ENCODE measurements at regions not wholly inside any gene's neighbourhood (a gene's known extent, or its start where the extent isn't known, plus 50 kb on each side); places are given as distances from the start of the nearest gene placed in this dataset.
"Not testable (repeated sequence)": the region's sequence is repeated elsewhere in the genome, so short reads cannot be mapped to it uniquely, and the experiment has no call there.

- in situ Hi-C loops (cut with HindIII; ENCODE audit: low sequenced_read_pairs) = no loop called here
- TF ChIP-seq CTCF (IDR thresholded peaks at IDR 0.05; ENCODE audit: low read depth, low read length, missing control alignments) = no peak
- no peak overlapping the region for H3K4me3 ChIP-seq (ENCODE audit: low read depth, low read length)
- DNase-seq (ENCODE audit: low read depth) = no peak
These were observed 542.5 kb upstream of the PTGER4 start for GRCh38 chr5:40137223-40137622.

- DNase-seq (ENCODE audit: low read depth) = no peak
- H3K4me3 ChIP-seq (ENCODE audit: low read depth, low read length) = no peak overlapping the region
- in situ Hi-C loops (cut with HindIII; ENCODE audit: low sequenced_read_pairs) = no loop called here
- TF ChIP-seq CTCF (IDR thresholded peaks at IDR 0.05; ENCODE audit: low read depth, low read length, missing control alignments) = no peak
These were observed 544.7 kb upstream of the PTGER4 start for GRCh38 chr5:40134883-40135520.

- no peak overlapping the region for H3K4me3 ChIP-seq (ENCODE audit: low read depth, low read length)
- DNase-seq (ENCODE audit: low read depth) = no peak
- in situ Hi-C loops (cut with HindIII; ENCODE audit: low sequenced_read_pairs) = no loop called here
- TF ChIP-seq CTCF (IDR thresholded peaks at IDR 0.05; ENCODE audit: low read depth, low read length, missing control alignments) = no peak
These were observed 555.3 kb upstream of the PTGER4 start for GRCh38 chr5:40124367-40124766.

GRCh38 chr5:40121236-40121635 is 558.5 kb upstream of the PTGER4 start:
- H3K4me3 ChIP-seq (ENCODE audit: low read depth, low read length) = no peak overlapping the region
- in situ Hi-C loops (cut with HindIII; ENCODE audit: low sequenced_read_pairs) = no loop called here
- DNase-seq (ENCODE audit: low read depth) = no peak
- TF ChIP-seq CTCF (IDR thresholded peaks at IDR 0.05; ENCODE audit: low read depth, low read length, missing control alignments) = no peak

GRCh38 chr5:40112875-40113274 is 566.8 kb upstream of the PTGER4 start:
- in situ Hi-C loops (cut with HindIII; ENCODE audit: low sequenced_read_pairs) = no loop called here
- TF ChIP-seq CTCF (IDR thresholded peaks at IDR 0.05; ENCODE audit: low read depth, low read length, missing control alignments) = no peak
- H3K4me3 ChIP-seq (ENCODE audit: low read depth, low read length) = no peak overlapping the region
- DNase-seq (ENCODE audit: low read depth) = no peak

GRCh38 chr5:40111036-40111435 is 568.7 kb upstream of the PTGER4 start:
- H3K4me3 ChIP-seq (ENCODE audit: low read depth, low read length); in situ Hi-C loops (cut with HindIII; ENCODE audit: low sequenced_read_pairs); DNase-seq (ENCODE audit: low read depth): not testable (repeated sequence)

- H3K4me3 ChIP-seq (ENCODE audit: low read depth, low read length); DNase-seq (ENCODE audit: low read depth); in situ Hi-C loops (cut with HindIII; ENCODE audit: low sequenced_read_pairs): not testable (repeated sequence)
These were observed 570.8 kb upstream of the PTGER4 start for GRCh38 chr5:40108764-40109390.

- in situ Hi-C loops (cut with HindIII; ENCODE audit: low sequenced_read_pairs); H3K4me3 ChIP-seq (ENCODE audit: low read depth, low read length); DNase-seq (ENCODE audit: low read depth): not testable (repeated sequence)
These were observed 571.9 kb upstream of the PTGER4 start for GRCh38 chr5:40107786-40108185.

All from astrocyte of the cerebellum (primary cell).